HG03439 (cell line): ENCODE measurements at regions not wholly inside any gene's neighbourhood (a gene's known extent, or its start where the extent isn't known, plus 50 kb on each side); places are given as distances from the start of the nearest gene placed in this dataset.

Source experiments
- ATAC-seq: cut with Tn5 transposase; IDR thresholded peaks from one replicate; pipeline ENCODE4 v1.9.1; 2021; ENCODE audit warnings: mild to moderate bottlenecking, moderate library complexity; ENCODE audit not compliant: unreplicated experiment

GRCh38 chr2:120968307-120969015, 232.8 kb downstream of the GLI2 start:
- no peak for ATAC-seq

DNA sequence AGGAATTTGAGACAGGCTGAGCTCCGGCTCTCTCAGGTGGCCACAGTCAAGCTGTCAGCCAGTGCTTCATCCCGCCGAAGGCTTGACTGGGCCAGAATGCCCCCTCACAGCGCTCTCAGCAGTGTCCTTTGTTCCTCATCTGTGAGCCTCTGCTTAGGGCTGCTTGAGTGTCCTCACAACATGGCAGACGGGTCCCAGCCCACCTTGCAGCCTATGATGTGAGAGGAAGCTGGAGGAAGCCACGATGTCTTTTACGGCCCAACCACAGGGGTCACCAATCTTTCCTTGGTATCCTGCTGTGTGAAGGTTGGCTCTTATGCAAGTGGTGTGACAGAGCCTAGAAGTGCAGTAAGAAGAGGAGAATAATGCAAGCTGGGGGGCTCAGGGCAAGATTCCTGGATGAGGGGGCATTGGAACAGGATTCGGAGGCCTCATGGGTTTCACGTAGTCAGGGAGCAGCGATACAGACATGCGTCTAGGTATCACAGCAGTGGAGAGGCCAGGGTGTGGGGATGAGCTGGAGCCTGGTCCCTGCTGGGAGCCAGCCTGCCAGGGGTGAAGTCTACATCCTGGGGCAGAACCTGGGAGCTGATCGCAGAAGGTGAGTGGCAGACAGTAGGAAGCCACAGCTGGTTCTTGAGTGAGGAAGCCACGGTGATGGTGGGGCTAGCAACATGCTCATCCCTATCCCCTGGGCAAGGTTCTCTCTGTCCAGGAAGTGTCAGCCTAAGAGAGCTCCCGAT, 234.1 kb downstream of the GLI2 start:
- no peak for ATAC-seq

DNA sequence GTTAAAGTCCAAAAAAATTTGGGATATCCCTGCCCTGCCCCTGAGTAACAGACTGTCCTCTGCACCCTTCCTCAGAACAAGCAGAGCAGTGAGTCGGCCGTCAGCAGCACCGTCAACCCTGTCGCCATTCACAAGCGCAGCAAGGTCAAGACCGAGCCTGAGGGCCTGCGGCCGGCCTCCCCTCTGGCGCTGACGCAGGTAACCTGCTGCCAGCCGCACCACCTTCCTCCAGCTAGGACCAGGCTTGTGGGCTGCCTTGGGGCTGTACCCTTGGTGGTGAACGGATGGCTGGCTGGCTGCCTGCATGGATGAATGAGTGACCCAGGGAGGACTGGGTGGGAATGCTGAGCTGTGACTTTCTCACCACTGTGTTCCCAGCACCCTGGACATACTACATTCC, 236.2 kb downstream of the GLI2 start:
- ATAC-seq: no peak

DNA sequence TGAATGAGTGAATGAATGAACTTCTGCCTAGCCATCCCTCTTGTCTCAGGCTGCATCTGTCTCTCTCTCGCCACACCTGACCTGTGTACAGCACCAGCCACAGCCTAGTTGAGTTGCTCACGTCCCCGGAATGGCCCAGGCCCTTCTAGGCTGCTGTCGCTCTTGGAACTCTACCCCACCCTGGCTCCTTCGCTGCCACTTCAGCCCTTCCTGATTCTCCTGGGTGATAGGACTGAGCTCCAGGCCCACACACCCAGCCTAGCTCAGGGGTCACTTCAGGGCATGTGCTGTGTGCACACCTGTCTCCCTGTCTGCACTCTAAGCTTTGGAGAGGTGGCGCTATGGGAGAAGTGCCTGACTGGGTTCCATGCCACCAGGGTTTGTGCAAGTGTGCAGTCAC, 236.6 kb downstream of the GLI2 start:
- ATAC-seq: no peak

DNA sequence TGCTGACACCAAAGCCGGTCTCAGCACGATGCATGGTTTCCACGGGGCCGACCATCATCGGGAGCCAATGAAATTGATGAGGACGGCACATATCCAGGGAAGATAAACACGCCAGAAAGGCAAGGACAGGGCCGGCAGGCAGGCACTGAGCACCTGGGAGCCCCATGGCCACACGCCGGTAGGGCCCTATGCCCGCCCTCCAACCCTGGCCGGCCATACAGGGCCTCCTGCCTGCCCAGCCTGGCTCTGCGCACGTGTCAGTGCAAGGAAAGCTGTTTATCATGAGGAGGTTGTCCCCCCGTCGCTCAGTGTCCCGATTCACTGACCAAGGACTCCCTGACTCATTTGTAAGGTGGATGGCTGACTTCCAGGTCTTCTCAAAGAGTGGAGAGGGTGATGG, 237.5 kb downstream of the GLI2 start:
- no peak for ATAC-seq

DNA sequence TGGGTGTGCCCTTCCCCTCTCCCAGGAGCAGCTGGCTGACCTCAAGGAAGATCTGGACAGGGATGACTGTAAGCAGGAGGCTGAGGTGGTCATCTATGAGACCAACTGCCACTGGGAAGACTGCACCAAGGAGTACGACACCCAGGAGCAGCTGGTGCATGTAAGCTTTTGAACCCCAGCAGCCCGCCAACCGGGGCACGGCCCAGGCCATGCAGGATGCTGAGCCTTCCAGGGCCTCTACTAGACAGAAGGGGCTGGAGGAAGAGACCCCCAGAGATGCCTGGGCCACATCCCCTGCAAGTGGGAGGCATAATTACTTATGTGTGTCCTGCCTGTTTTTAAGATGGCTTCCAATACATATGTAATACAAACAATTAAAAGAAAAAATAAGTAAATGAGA, 239.3 kb downstream of the GLI2 start:
- no peak for ATAC-seq

DNA sequence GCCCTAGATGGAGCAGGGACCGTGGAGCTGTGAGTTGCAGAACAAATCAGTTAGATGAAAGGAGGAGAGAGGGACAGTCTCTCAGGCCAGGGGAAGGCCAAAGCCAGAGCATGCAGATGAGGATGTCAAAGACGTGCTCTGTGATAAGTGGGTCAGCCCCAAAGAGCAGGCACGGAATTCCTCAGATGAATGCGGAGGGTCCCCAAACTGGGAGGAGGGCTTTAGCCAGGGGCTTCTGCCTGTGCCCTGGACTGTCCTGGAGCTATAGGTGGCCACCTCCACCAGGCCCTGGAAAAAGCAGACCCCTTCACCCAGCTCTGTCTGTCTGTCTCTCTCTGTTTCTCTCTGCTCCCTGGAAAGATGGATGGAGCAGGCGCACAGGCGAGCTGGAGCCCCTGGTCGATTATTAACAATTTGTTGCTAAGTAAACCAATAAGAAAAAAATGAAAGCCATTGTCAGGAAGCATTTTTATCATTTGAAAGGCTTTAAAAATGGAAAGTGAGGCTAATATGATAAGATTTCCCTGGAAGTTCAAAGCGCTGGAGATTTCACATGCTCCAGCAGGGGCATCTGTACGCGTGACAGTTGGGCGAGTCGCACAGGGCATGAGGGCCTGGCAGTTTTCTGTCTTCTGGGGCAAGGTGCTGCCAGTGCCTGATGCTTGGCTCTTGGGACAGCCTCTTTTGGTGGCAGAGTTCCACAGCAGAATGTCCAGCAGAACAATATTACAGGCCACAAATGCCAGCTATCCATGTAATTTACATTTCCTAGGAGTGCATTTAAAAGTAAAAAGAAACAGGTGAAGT, 241.0 kb downstream of the GLI2 start:
- no peak for ATAC-seq

DNA sequence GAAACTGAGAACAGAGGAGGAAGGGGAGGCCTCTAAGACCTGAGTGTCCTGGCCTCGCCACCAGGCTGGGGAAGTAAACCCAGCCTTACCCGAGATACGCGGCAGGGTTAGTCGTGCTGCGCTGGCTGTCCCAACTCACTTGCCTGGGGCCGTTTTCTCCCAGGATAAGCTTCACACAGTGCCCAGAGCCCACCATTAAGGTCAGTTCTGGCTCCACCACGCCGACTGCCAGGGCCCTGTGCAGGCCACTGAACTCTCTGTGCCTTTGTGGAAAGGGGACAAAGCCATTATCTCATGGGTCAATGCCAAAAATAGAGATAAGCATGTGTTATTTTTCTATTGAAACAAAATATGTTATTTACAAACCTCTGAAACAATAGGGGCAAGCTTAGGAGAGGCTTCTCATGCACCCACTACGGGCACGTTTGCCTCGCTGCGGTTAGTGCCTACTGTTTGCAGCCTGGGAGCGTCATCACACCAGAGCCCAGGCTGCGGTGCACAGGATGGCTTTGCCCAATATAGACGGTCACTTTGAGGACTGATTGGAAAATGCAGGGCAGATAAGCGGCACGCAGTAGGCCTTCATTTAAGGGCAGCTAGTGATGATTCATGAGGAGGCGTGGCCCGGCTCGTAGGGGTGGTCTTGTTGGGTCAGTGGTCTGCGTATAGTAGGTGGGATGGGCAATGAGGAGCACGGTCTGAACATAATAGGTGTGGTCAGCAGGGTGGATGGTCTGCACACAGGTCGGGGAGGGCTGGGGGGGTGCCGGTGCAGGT, 242.1 kb downstream of the GLI2 start:
- no peak for ATAC-seq

GRCh38 chr2:120978359-120979050, 242.8 kb downstream of the GLI2 start:
- no peak for ATAC-seq

DNA sequence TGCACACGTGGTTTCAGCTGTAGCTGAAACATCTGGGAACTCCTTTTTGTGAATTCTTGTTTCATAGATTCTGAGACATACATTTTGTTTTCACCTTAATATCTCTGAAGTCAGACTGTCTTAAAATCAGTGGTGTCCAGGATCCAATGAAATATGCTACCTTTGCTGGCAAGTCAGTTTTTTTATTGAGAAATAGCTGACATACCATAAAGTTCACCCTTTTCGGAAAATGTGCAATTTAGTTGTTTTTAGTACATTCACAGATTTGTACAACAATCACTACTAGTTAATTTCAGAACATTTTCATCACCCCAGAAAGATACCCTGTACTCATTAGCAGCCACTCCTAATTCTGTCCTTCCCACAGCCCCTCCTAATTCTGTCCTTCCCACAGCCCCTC, 243.7 kb downstream of the GLI2 start:
- no peak for ATAC-seq

DNA sequence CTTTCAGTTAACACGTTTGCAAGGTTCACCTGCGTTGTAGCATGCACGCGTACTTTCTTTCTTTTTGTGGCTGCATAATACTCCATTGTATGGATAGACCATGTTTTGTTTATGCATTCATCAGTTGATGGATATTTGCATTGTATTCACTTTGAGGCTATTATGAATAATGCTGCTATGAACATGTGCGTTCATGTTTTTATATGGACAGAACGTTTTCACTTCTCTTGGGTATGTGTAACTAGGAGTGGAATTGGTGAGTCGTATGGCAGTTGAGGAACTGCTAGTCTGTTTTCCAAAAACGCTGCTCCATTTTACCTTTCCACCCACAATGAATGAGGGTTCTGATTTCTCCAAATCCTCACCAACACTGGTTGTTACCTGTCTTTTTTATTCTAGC, 244.3 kb downstream of the GLI2 start:
- no peak for ATAC-seq

- no peak for ATAC-seq
These were observed 245.8 kb downstream of the GLI2 start for GRCh38 chr2:120981443-120981842.

DNA sequence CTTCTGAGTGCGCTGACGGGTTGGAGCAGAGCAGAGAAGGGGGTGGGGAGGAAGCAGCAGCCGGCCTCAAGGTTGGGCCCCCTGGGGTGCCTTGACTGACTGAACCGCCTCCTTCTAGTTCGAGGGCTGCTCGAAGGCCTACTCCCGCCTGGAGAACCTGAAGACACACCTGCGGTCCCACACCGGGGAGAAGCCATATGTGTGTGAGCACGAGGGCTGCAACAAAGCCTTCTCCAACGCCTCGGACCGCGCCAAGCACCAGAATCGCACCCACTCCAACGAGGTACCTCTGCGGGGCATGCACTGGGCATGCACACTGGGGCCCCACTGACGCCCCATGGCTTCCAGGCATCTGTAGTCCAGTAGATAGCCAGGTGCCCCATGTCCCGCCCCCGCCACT, 246.9 kb downstream of the GLI2 start:
- no peak for ATAC-seq

- ATAC-seq: no peak
These were observed 247.7 kb downstream of the GLI2 start for GRCh38 chr2:120983344-120983743.

- no peak for ATAC-seq
These were observed 248.4 kb downstream of the GLI2 start for GRCh38 chr2:120984046-120984445.

DNA sequence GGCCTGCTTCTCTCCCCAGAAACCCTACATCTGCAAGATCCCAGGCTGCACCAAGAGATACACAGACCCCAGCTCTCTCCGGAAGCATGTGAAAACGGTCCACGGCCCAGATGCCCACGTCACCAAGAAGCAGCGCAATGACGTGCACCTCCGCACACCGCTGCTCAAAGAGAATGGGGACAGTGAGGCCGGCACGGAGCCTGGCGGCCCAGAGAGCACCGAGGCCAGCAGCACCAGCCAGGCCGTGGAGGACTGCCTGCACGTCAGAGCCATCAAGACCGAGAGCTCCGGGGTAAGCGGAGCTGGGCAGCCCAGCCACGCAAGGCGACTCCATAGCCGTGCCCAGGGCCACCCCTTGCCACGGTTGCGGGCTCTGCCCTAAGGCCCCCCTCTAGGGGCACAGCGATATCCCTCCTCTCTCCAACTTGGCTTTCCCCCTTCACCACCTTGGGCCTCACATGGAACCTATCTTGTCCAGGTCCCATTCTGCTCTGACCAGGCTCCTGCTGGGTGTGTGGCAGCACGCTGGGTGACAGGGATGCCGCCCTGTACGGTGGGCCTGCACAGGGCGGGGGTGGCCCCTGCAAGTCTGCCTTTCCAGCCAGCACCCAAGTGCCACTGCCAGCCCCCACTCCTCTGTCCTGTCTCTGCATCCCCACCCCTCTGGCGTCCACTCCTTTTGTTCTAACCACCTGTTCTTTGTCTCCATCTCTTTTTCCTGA, 248.9 kb downstream of the GLI2 start:
- no peak for ATAC-seq

GRCh38 chr2:120985174-120985996, 249.7 kb downstream of the GLI2 start:
- no peak for ATAC-seq

DNA sequence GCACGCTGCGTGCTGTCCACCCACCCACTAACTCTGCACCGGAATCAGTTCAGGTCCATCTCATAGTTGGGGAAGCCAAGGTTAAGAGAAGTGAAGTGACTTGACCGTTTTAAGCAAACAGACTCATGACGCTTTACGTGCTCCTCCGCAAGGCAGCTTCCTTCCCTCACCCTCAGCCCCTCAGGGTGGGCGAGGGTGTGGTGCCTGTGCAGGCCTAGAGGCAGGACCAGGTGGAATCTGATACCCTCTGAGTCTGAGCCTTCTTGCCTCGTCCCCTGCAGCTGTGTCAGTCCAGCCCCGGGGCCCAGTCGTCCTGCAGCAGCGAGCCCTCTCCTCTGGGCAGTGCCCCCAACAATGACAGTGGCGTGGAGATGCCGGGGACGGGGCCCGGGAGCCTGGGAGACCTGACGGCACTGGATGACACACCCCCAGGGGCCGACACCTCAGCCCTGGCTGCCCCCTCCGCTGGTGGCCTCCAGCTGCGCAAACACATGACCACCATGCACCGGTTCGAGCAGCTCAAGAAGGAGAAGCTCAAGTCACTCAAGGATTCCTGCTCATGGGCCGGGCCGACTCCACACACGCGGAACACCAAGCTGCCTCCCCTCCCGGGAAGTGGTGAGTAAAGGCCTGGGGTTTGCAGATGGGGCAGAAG, 250.5 kb downstream of the GLI2 start:
- no peak for ATAC-seq
